ENCODE measurements at regions not wholly inside any gene's neighbourhood (a gene's known extent, or its start where the extent isn't known, plus 50 kb on each side); places are given as distances from the start of the nearest gene placed in this dataset.

GRCh38 chr9:16143947-16144890 is 591.4 kb downstream of the CCDC171 start:
- H3K36me3 ChIP-seq (replicated peaks; ENCODE audit: control insufficient read depth, insufficient read depth, low read length) = no peaks in the 10 kb centered on the region
- H3K27me3 ChIP-seq (ENCODE audit: control insufficient read depth, insufficient read depth, low read length) = no peaks in the 10 kb centered on the region
- DNase-seq = no peak
- no peak overlapping the region for H3K4me3 ChIP-seq (ENCODE audit: insufficient read depth, low read depth, low read length)

- Histone ChIP-seq H3K4me3 (ENCODE audit: insufficient read depth, low read depth, low read length) (no peak overlapping the region), H3K27me3 (ENCODE audit: control insufficient read depth, insufficient read depth, low read length) (no peaks in the 10 kb centered on the region), H3K36me3 (replicated peaks; ENCODE audit: control insufficient read depth, insufficient read depth, low read length) (no peaks in the 10 kb centered on the region)
- no peak for DNase-seq
These were observed 592.5 kb downstream of the CCDC171 start for GRCh38 chr9:16145196-16145950.

GRCh38 chr9:16147726-16148125 is 594.9 kb downstream of the CCDC171 start:
- no peaks in the 10 kb centered on the region for H3K27me3 ChIP-seq (ENCODE audit: control insufficient read depth, insufficient read depth, low read length)
- no peak for DNase-seq

GRCh38 chr9:16150501-16150900 is 597.7 kb downstream of the CCDC171 start:
- DNase-seq = no peak
- Histone ChIP-seq H3K4me3 (ENCODE audit: insufficient read depth, low read depth, low read length) (no peak overlapping the region), H3K36me3 (replicated peaks; ENCODE audit: control insufficient read depth, insufficient read depth, low read length) (no peaks in the 10 kb centered on the region), H3K27me3 (ENCODE audit: control insufficient read depth, insufficient read depth, low read length) (peaks cover 12% of the 10 kb centered on the region)

More at GRCh38 chr9:16147726-16148125, 594.9 kb downstream of the CCDC171 start:
- Histone ChIP-seq H3K36me3 (replicated peaks; ENCODE audit: control insufficient read depth, insufficient read depth, low read length) (no peaks in the 10 kb centered on the region), H3K4me3 (ENCODE audit: insufficient read depth, low read depth, low read length) (no peak overlapping the region)

GRCh38 chr9:16150938-16151650 is 598.3 kb downstream of the CCDC171 start:
- no peak overlapping the region for H3K4me3 ChIP-seq (ENCODE audit: insufficient read depth, low read depth, low read length)
- H3K36me3 ChIP-seq (replicated peaks; ENCODE audit: control insufficient read depth, insufficient read depth, low read length) = no peaks in the 10 kb centered on the region
- H3K27me3 ChIP-seq (ENCODE audit: control insufficient read depth, insufficient read depth, low read length) = peaks cover 12% of the 10 kb centered on the region
- no peak for DNase-seq

- DNase-seq = no peak
- H3K4me3 ChIP-seq (ENCODE audit: insufficient read depth, low read depth, low read length) = no peak overlapping the region
- no peaks in the 10 kb centered on the region for H3K36me3 ChIP-seq (replicated peaks; ENCODE audit: control insufficient read depth, insufficient read depth, low read length)
- peaks cover 12% of the 10 kb centered on the region for H3K27me3 ChIP-seq (ENCODE audit: control insufficient read depth, insufficient read depth, low read length)
These were observed 599.6 kb downstream of the CCDC171 start for GRCh38 chr9:16152276-16153101.

- Histone ChIP-seq H3K27me3 (ENCODE audit: control insufficient read depth, insufficient read depth, low read length) (peaks cover 12% of the 10 kb centered on the region), H3K36me3 (replicated peaks; ENCODE audit: control insufficient read depth, insufficient read depth, low read length) (no peaks in the 10 kb centered on the region), H3K4me3 (ENCODE audit: insufficient read depth, low read depth, low read length) (no peak overlapping the region)
- no peak for DNase-seq
These were observed 600.4 kb downstream of the CCDC171 start for GRCh38 chr9:16153221-16153620.

- Histone ChIP-seq H3K27me3 (ENCODE audit: control insufficient read depth, insufficient read depth, low read length) (peaks cover 12% of the 10 kb centered on the region), H3K4me3 (ENCODE audit: insufficient read depth, low read depth, low read length) (no peak overlapping the region), H3K36me3 (replicated peaks; ENCODE audit: control insufficient read depth, insufficient read depth, low read length) (no peaks in the 10 kb centered on the region)
- no peak for DNase-seq
These were observed 600.9 kb downstream of the CCDC171 start for GRCh38 chr9:16153741-16154140.

GRCh38 chr9:16154521-16155078 is 601.8 kb downstream of the CCDC171 start:
- H3K27me3 ChIP-seq (ENCODE audit: control insufficient read depth, insufficient read depth, low read length) = peaks cover 12% of the 10 kb centered on the region
- peak; percentile 88 for DNase-seq
- peak overlapping the region; percentile 20; the same call in 1 of the 2 replicates for H3K4me3 ChIP-seq (ENCODE audit: insufficient read depth, low read depth, low read length)
- no peaks in the 10 kb centered on the region for H3K36me3 ChIP-seq (replicated peaks; ENCODE audit: control insufficient read depth, insufficient read depth, low read length)

DNA sequence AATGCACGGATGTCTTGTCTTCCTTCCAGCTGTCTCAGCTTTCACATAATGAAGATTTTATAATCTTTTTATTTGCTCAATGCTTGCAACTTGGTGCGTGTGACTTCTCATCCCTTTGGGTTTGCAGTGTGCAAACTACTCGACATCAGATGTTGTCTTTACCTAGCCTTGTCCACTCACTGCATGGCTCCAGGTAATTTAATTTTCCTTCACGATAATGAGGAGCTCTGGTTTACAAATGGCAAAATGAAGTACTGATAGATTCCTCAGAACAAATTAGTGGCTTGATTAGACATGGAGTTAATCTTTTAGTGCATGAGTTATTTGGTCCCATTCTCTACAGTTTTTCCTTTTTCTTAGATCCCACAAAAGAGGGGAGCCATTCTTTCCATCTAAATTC is 603.0 kb downstream of the CCDC171 start:
- Histone ChIP-seq H3K4me3 (ENCODE audit: insufficient read depth, low read depth, low read length) (no peak overlapping the region), H3K27me3 (ENCODE audit: control insufficient read depth, insufficient read depth, low read length) (peaks cover 12% of the 10 kb centered on the region), H3K36me3 (replicated peaks; ENCODE audit: control insufficient read depth, insufficient read depth, low read length) (no peaks in the 10 kb centered on the region)
- DNase-seq = no peak

DNA sequence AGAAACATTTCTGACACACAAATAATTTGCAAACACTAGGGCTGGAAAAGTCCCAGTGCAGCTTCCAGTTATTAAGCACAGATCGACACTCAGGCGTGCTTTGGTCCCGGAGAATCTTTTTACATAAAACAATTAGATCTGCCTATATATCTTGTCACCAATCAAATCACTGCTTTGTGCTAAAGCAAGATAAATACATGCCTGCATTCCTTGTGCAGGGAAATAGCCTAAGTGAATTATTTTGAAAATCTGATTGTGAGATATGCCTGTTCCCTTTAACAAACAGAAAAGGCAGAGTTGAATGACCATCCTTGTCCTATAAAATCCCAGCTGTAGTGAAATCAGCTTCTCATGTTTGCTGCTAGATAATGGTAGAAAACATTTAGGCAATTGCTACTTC is 604.4 kb downstream of the CCDC171 start:
- peaks cover 12% of the 10 kb centered on the region for H3K27me3 ChIP-seq (ENCODE audit: control insufficient read depth, insufficient read depth, low read length)
- H3K4me3 ChIP-seq (ENCODE audit: insufficient read depth, low read depth, low read length) = no peak overlapping the region
- no peaks in the 10 kb centered on the region for H3K36me3 ChIP-seq (replicated peaks; ENCODE audit: control insufficient read depth, insufficient read depth, low read length)
- no peak for DNase-seq

DNA sequence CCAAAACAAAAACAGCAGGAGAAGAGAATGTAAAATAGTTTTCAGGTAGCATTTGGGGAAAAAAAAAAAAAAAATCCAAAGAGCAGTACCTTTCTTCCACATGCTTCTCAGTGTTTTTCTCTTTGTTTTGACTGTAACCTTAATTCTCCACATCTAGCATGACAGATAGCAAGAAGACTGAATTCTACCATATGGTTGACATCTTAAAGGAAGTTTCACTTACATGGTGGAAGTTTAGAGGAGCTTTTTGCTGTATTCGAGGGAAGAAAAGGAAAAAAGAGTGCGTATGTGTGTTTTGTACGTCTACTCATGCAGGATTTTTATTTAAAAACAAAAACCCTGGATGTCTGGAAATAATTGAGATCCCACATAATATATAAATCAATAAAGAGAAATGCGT is 604.8 kb downstream of the CCDC171 start:
- H3K36me3 ChIP-seq (replicated peaks; ENCODE audit: control insufficient read depth, insufficient read depth, low read length) = no peaks in the 10 kb centered on the region
- DNase-seq = no peak
- H3K4me3 ChIP-seq (ENCODE audit: insufficient read depth, low read depth, low read length) = no peak overlapping the region
- H3K27me3 ChIP-seq (ENCODE audit: control insufficient read depth, insufficient read depth, low read length) = peaks cover 12% of the 10 kb centered on the region

DNA sequence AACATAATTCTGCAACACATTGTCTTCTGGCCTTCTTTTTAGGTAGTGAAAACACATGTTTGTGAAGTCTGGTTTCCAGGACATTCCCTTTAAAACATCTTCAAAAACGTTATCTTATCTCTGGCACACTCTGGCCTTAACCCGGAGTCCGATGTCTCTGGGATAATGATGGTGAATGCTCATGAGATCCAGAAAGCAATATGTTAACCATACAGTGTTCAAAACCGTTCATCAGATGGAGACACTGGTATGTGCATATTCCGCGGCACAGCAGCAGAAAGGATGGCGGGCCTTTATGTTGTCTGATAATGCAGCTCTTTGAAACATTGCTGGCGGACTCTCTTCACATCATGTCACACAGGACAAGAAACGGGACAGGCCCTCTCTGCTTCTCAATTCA is 605.2 kb downstream of the CCDC171 start:
- H3K36me3 ChIP-seq (replicated peaks; ENCODE audit: control insufficient read depth, insufficient read depth, low read length) = no peaks in the 10 kb centered on the region
- no peak for DNase-seq
- H3K4me3 ChIP-seq (ENCODE audit: insufficient read depth, low read depth, low read length) = no peak overlapping the region
- H3K27me3 ChIP-seq (ENCODE audit: control insufficient read depth, insufficient read depth, low read length) = peaks cover 12% of the 10 kb centered on the region
